AG04450 (cell line): ENCODE measurements at regions not wholly inside any gene's neighbourhood (a gene's known extent, or its start where the extent isn't known, plus 50 kb on each side); places are given as distances from the start of the nearest gene placed in this dataset.

Experiments used
- CTCF ChIA-PET: fragments of 300-600, 350-600 bp; formaldehyde crosslinking; extraction: SDS; loops from one replicate; lab custom pipeline; 2022; ENCODE audit warnings: antibody characterized with exemption, inconsistent platforms; lab: Charles Lee
- POLR2A ChIA-PET: fragments of 350-600 bp; formaldehyde crosslinking; extraction: SDS; loops from one replicate; lab custom pipeline; 2021; ENCODE audit warnings: antibody characterized with exemption, inconsistent platforms; lab: Yijun Ruan, JAX
- DNase-seq: peaks from one replicate; pipeline ENCODE4 v3.0.0-alpha.2; 2011; ENCODE audit warnings: low read depth, low spot score
- H3K27ac ChIP-seq: one replicate; pipeline ENCODE4 v1.5.1; 2012; ENCODE audit warnings: low read depth, low read length, control low read depth
- H3K27me3 ChIP-seq: one replicate; pipeline ENCODE4 v1.6.0; 2012; ENCODE audit warnings: low read length; ENCODE audit not compliant: control insufficient read depth, insufficient read depth
- H3K4me3 ChIP-seq: 2 replicates; pipeline ENCODE4 v1.5.1; 2011; ENCODE audit warnings: mild to moderate bottlenecking, low read depth, low read length, control low read depth
- H3K9me3 ChIP-seq: 2 replicates; pipeline ENCODE4 v1.5.1; 2012; ENCODE audit warnings: low read length; ENCODE audit not compliant: control insufficient read depth, insufficient read depth
- CTCF ChIP-seq: IDR thresholded peaks from 2 replicates; pipeline ENCODE4 v1.5.1; 2011; ENCODE audit warnings: low read depth, low read length, control low read depth, inconsistent platforms

- Histone ChIP-seq H3K27ac (no peak overlapping the region), H3K27me3 (no peaks in the 10 kb centered on the region), H3K9me3 (no peaks in the 10 kb centered on the region), H3K4me3 (no peak overlapping the region)
- POLR2A ChIA-PET = no interaction called here
- no peak for TF ChIP-seq CTCF
- DNase-seq = no peak
- CTCF ChIA-PET = no interaction called here
These were observed 88.7 kb upstream of the RASEF start for GRCh38 chr9:83151627-83152137.

GRCh38 chr9:83147315-83148149 lies 84.6 kb upstream of the RASEF start:
- Histone ChIP-seq H3K27ac (no peak overlapping the region), H3K4me3 (no peak overlapping the region), H3K9me3 (no peaks in the 10 kb centered on the region), H3K27me3 (no peaks in the 10 kb centered on the region)
- ChIA-PET CTCF (no interaction called here), POLR2A (no interaction called here)
- DNase-seq = no peak
- TF ChIP-seq CTCF = no peak

GRCh38 chr9:83146325-83146724 lies 83.4 kb upstream of the RASEF start:
- H3K4me3 ChIP-seq = no peak overlapping the region
- H3K27ac ChIP-seq = no peak overlapping the region
- no peaks in the 10 kb centered on the region for H3K9me3 ChIP-seq
- no peak for DNase-seq
- TF ChIP-seq CTCF = no peak
- H3K27me3 ChIP-seq = no peaks in the 10 kb centered on the region
- POLR2A ChIA-PET = no interaction called here
- CTCF ChIA-PET = no interaction called here

- H3K9me3 ChIP-seq = no peaks in the 10 kb centered on the region
- no peak overlapping the region for H3K4me3 ChIP-seq
- H3K27ac ChIP-seq = no peak overlapping the region
- ChIA-PET CTCF (no interaction called here), POLR2A (no interaction called here)
- TF ChIP-seq CTCF = no peak
- no peaks in the 10 kb centered on the region for H3K27me3 ChIP-seq
- no peak for DNase-seq
These were observed 81.5 kb upstream of the RASEF start for GRCh38 chr9:83144492-83144891.

GRCh38 chr9:83142389-83142788 lies 79.4 kb upstream of the RASEF start:
- ChIA-PET CTCF (no interaction called here), POLR2A (no interaction called here)
- no peak overlapping the region for H3K27ac ChIP-seq
- H3K4me3 ChIP-seq = no peak overlapping the region
- TF ChIP-seq CTCF = no peak
- no peaks in the 10 kb centered on the region for H3K9me3 ChIP-seq
- no peak for DNase-seq
- H3K27me3 ChIP-seq = no peaks in the 10 kb centered on the region
